ENCODE measurements at regions not wholly inside any gene's neighbourhood (a gene's known extent, or its start where the extent isn't known, plus 50 kb on each side); places are given as distances from the start of the nearest gene placed in this dataset.

GRCh38 chr13:68099631-68100030 lies 869.5 kb upstream of the PCDH9 start:
- no peak overlapping the region for H3K4me3 Mint-ChIP-seq

GRCh38 chr13:68081061-68081460 lies 850.9 kb upstream of the PCDH9 start:
- ChIA-PET POLR2A (no interaction called here), CTCF (no interaction called here)
- Mint-ChIP-seq H3K9me3 (ENCODE audit: low read depth) (peaks cover 6% of the 10 kb centered on the region), H3K36me3 (ENCODE audit: low read depth) (no peaks in the 10 kb centered on the region), H3K4me3 (no peak overlapping the region), H3K27me3 (no peaks in the 10 kb centered on the region), H3K27ac (no peak overlapping the region), H3K4me1 (no peaks in the 10 kb centered on the region)
- ATAC-seq (no peak), DNase-seq (no peak)
- intact Hi-C loops (cut with DNase I, micrococcal nuclease), result no loop called here

More at GRCh38 chr13:68099631-68100030, 869.5 kb upstream of the PCDH9 start:
- ATAC-seq (no peak), DNase-seq (no peak)
- CTCF ChIA-PET, result no interaction called here
- H3K4me1 Mint-ChIP-seq, result no peaks in the 10 kb centered on the region
- no peaks in the 10 kb centered on the region for H3K27me3 Mint-ChIP-seq
- POLR2A ChIA-PET, result no interaction called here
- H3K9me3 Mint-ChIP-seq (ENCODE audit: low read depth), result peaks cover 19% of the 10 kb centered on the region
- no peak overlapping the region for H3K27ac Mint-ChIP-seq
- no peaks in the 10 kb centered on the region for H3K36me3 Mint-ChIP-seq (ENCODE audit: low read depth)
- intact Hi-C loops (cut with DNase I, micrococcal nuclease), result no loop called here

DNA sequence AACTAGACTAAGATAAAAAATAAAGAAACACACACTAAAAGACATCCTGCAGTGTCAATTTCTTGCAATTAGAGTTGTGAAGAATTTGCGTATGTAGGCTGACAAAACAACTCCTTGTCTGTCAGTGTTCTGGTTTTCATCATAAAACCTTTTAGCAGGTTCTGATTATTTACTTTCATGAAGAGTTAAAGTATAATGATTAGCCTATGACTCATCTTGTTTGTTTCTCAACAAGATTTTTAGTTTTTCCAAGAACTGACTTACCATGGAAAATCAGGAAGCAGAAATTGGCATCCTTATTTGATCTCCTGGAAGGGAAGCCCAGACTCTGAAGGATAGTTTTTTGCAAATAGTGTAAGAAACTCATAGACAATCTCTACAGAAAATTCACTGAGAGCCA lies 848.7 kb upstream of the PCDH9 start:
- ATAC-seq (no peak), DNase-seq (no peak)
- peaks cover 6% of the 10 kb centered on the region for H3K9me3 Mint-ChIP-seq (ENCODE audit: low read depth)
- no peak overlapping the region for H3K27ac Mint-ChIP-seq
- H3K36me3 Mint-ChIP-seq (ENCODE audit: low read depth), result no peaks in the 10 kb centered on the region
- intact Hi-C loops (cut with DNase I, micrococcal nuclease), result no loop called here
- no peaks in the 10 kb centered on the region for H3K4me1 Mint-ChIP-seq
- H3K27me3 Mint-ChIP-seq, result no peaks in the 10 kb centered on the region
- ChIA-PET CTCF (no interaction called here), POLR2A (no interaction called here)
- H3K4me3 Mint-ChIP-seq, result no peak overlapping the region

DNA sequence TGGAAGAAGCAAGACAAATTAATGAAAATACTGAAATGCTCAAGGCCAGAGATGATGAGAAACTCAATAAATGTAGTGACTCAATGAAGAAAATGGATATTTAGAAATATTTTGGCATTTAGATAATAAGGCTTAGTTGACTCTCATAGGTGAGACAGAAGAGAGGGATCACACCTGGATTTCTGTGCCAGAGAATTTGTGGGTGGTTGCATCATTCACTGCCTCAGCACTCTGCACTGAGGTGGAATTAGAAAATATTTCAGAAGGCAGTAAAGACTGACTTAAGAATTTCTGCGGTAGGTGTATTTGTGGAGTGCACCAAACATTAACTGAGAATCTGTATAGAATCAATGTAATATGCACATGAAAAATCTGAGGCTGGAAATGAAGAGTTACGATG lies 848.3 kb upstream of the PCDH9 start:
- no peaks in the 10 kb centered on the region for H3K27me3 Mint-ChIP-seq
- H3K4me1 Mint-ChIP-seq, result no peaks in the 10 kb centered on the region
- CTCF ChIA-PET, result no interaction called here
- intact Hi-C loops (cut with DNase I, micrococcal nuclease), result no loop called here
- DNase-seq (no peak), ATAC-seq (no peak)
- POLR2A ChIA-PET, result no interaction called here
- no peak overlapping the region for H3K27ac Mint-ChIP-seq
- no peaks in the 10 kb centered on the region for H3K36me3 Mint-ChIP-seq (ENCODE audit: low read depth)
- no peak overlapping the region for H3K4me3 Mint-ChIP-seq
- H3K9me3 Mint-ChIP-seq (ENCODE audit: low read depth), result peaks cover 8% of the 10 kb centered on the region

DNA sequence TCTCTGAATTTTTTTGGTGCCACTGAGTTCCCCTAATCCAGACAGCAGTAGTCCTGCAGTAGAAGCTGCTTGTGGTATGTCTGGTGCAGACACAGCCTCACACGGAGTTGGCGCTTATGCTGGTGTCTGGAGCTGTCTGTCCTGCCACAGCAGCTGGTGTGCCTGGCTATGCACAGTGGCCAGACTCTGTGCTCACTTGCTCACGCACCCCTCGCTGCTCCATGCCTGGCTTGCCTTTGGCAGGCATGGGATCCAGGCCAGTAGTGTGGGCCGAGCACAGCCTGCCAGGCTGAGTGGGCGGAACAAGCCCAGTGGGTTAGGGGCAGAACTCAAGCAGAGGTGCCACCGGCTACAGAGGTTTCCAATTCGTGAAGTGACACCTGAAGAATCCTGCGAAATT lies 845.9 kb upstream of the PCDH9 start:
- H3K27me3 Mint-ChIP-seq, result no peaks in the 10 kb centered on the region

GRCh38 chr13:68066879-68067513 lies 836.9 kb upstream of the PCDH9 start:
- no peak for ATAC-seq
- peaks cover 7% of the 10 kb centered on the region for H3K9me3 Mint-ChIP-seq (ENCODE audit: low read depth)
- H3K27me3 Mint-ChIP-seq, result no peaks in the 10 kb centered on the region
- H3K36me3 Mint-ChIP-seq (ENCODE audit: low read depth), result no peaks in the 10 kb centered on the region
- no peak for DNase-seq
- H3K4me3 Mint-ChIP-seq, result no peak overlapping the region
- CTCF ChIA-PET, result no interaction called here
- intact Hi-C loops (cut with DNase I, micrococcal nuclease), result no loop called here
- POLR2A ChIA-PET, result no interaction called here
- H3K27ac Mint-ChIP-seq, result no peak overlapping the region
- no peaks in the 10 kb centered on the region for H3K4me1 Mint-ChIP-seq

More for the DNA sequence above, 845.9 kb upstream of the PCDH9 start:
- Mint-ChIP-seq H3K27ac (no peak overlapping the region), H3K4me3 (no peak overlapping the region), H3K36me3 (ENCODE audit: low read depth) (no peaks in the 10 kb centered on the region), H3K9me3 (ENCODE audit: low read depth) (peaks cover 13% of the 10 kb centered on the region), H3K4me1 (no peaks in the 10 kb centered on the region)
- intact Hi-C loops (cut with DNase I, micrococcal nuclease), result no loop called here
- POLR2A ChIA-PET, result no interaction called here
- ATAC-seq, result no peak
- CTCF ChIA-PET, result no interaction called here
- DNase-seq, result no peak

DNA sequence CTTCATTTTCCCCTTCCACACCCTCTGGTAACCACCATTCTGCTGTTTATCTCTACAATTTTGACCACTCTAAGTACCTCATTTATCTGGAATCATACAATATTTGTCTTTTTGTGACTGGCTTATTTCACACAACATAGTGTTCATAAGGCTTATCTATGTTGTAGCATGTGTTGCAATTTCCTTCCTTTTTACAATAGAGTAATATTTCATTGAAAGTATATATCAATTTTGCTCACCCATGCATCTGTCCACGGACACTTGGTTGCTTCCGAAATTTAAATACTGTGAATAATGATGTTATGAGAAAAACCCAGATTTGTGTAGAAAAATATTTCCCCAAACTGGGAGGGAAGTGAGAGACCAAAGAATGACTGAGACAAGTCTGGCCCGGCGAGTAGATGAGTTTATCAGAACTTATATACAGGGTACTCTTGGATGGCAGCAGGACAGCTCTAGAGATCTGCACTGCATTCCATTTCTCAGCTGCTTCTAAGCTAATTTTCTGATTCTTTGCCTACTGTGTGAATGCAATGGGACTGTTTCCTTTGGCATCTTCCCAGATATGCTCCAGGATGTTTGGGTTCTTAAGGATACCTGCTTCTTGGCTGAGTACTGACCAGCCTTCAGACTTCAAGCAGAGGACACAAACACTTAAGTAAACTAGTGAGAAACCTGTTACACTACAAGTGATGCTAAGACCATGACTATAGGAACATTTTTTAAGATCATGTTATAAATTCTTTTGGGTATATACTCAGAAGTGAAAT lies 834.0 kb upstream of the PCDH9 start:
- Mint-ChIP-seq H3K27ac (no peak overlapping the region), H3K27me3 (no peaks in the 10 kb centered on the region), H3K4me1 (no peaks in the 10 kb centered on the region), H3K36me3 (ENCODE audit: low read depth) (no peaks in the 10 kb centered on the region), H3K9me3 (ENCODE audit: low read depth) (peaks cover 5% of the 10 kb centered on the region), H3K4me3 (no peak overlapping the region)
- DNase-seq (no peak), ATAC-seq (no peak)
- POLR2A ChIA-PET, result no interaction called here
- intact Hi-C loops (cut with DNase I, micrococcal nuclease), result no loop called here
- CTCF ChIA-PET, result no interaction called here

DNA sequence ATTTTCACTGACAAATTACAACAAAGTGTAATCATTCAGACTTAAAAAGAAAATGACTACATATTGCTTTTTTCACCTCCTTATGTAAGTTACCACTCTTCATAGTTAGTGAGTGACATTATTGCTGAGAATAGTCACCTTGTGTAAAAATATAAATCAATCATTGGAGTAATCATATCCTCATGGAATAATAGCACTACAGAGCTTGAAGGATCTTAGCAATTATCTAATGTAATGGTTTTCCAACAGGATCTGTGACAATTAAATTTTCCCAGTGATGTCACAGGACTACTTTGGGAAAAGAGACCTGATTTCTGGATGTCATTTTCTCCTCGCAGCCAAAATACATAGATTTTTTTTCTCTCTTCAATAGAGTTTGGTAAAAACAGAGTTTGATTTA lies 833.0 kb upstream of the PCDH9 start:
- intact Hi-C loops (cut with DNase I, micrococcal nuclease), result no loop called here
- peaks cover 2% of the 10 kb centered on the region for H3K9me3 Mint-ChIP-seq (ENCODE audit: low read depth)
- H3K27me3 Mint-ChIP-seq, result no peaks in the 10 kb centered on the region
- no peaks in the 10 kb centered on the region for H3K36me3 Mint-ChIP-seq (ENCODE audit: low read depth)
- no peaks in the 10 kb centered on the region for H3K4me1 Mint-ChIP-seq
- DNase-seq (no peak), ATAC-seq (no peak)
- H3K4me3 Mint-ChIP-seq, result no peak overlapping the region
- H3K27ac Mint-ChIP-seq, result no peak overlapping the region
- POLR2A ChIA-PET, result no interaction called here
- CTCF ChIA-PET, result no interaction called here

- ChIA-PET CTCF (no interaction called here), POLR2A (no interaction called here)
- H3K4me1 Mint-ChIP-seq, result no peaks in the 10 kb centered on the region
- ATAC-seq, result no peak
- intact Hi-C loops (cut with DNase I, micrococcal nuclease), result no loop called here
- H3K4me3 Mint-ChIP-seq, result no peak overlapping the region
- no peak overlapping the region for H3K27ac Mint-ChIP-seq
- no peak for DNase-seq
- H3K9me3 Mint-ChIP-seq (ENCODE audit: low read depth), result peaks cover 9% of the 10 kb centered on the region
- H3K27me3 Mint-ChIP-seq, result no peaks in the 10 kb centered on the region
- H3K36me3 Mint-ChIP-seq (ENCODE audit: low read depth), result no peaks in the 10 kb centered on the region
These were observed 827.7 kb upstream of the PCDH9 start for GRCh38 chr13:68057836-68058235.

DNA sequence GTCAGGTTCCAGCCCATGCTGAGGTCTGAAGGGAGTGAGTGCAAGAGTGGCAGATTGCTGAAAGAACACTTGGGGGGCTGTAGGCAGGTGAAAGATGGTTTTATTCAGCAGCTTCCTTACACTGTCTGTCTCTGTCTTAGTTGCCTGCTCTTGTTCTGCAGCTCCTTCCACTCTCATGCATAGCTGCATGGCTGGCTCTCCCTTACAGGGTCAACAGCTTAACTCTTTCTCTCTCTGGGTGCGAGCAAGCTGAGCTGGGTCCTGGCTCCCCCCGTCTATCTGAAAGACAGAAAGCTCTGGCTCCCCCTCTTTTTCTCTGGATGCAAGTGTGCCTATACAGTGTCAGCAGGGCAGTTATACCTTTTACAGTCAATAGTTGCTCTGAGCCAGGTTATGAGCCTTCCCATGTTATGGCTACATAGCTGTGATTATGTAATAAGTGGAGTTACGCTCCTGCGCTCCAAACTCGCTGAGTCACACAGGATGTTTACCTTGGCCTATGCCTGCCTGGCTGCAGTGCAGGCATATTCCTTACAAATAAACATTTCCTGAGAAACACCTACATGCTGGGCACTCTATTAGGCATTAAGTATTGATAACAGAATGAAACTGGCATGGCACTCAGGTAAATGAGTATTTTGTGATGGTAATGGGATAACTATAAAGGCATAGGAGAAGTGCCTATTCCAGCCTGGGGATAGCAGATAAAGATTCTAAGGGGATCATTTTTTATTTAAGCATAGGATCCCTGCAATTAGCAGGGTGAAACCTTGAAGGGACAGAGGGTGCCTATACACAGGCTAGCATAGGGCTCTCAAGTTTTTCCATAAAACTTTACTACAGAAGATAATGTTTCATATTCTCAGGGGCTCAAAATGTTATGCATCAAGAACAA lies 826.9 kb upstream of the PCDH9 start:
- POLR2A ChIA-PET, result no interaction called here
- H3K9me3 Mint-ChIP-seq (ENCODE audit: low read depth), result peaks cover 9% of the 10 kb centered on the region
- no peaks in the 10 kb centered on the region for H3K27me3 Mint-ChIP-seq
- H3K36me3 Mint-ChIP-seq (ENCODE audit: low read depth), result no peaks in the 10 kb centered on the region
- DNase-seq (no peak), ATAC-seq (no peak)
- CTCF ChIA-PET, result no interaction called here
- intact Hi-C loops (cut with DNase I, micrococcal nuclease), result no loop called here
- no peak overlapping the region for H3K27ac Mint-ChIP-seq
- no peaks in the 10 kb centered on the region for H3K4me1 Mint-ChIP-seq
- no peak overlapping the region for H3K4me3 Mint-ChIP-seq

GRCh38 chr13:68051910-68052309 lies 821.8 kb upstream of the PCDH9 start:
- Mint-ChIP-seq H3K4me3 (no peak overlapping the region), H3K27ac (no peak overlapping the region), H3K27me3 (no peaks in the 10 kb centered on the region), H3K4me1 (no peaks in the 10 kb centered on the region), H3K36me3 (ENCODE audit: low read depth) (no peaks in the 10 kb centered on the region), H3K9me3 (ENCODE audit: low read depth) (peaks cover 12% of the 10 kb centered on the region)
- ChIA-PET POLR2A (no interaction called here), CTCF (no interaction called here)
- no peak for DNase-seq
- intact Hi-C loops (cut with DNase I, micrococcal nuclease), result no loop called here
- no peak for ATAC-seq

GRCh38 chr13:68050761-68051160 lies 820.6 kb upstream of the PCDH9 start:
- H3K4me1 Mint-ChIP-seq, result no peaks in the 10 kb centered on the region
- no peaks in the 10 kb centered on the region for H3K36me3 Mint-ChIP-seq (ENCODE audit: low read depth)
- H3K4me3 Mint-ChIP-seq, result no peak overlapping the region
- intact Hi-C loops (cut with DNase I, micrococcal nuclease), result no loop called here
- POLR2A ChIA-PET, result no interaction called here
- CTCF ChIA-PET, result no interaction called here
- DNase-seq (no peak), ATAC-seq (no peak)
- H3K27ac Mint-ChIP-seq, result no peak overlapping the region
- peaks cover 5% of the 10 kb centered on the region for H3K9me3 Mint-ChIP-seq (ENCODE audit: low read depth)
- no peaks in the 10 kb centered on the region for H3K27me3 Mint-ChIP-seq

Data from activated CD4-positive, alpha-beta T cell treated with anti-CD3 and anti-CD28 coated beads for 36 hours (primary cell).